OCI-LY3 (cell line): ENCODE measurements at regions not wholly inside any gene's neighbourhood (a gene's known extent, or its start where the extent isn't known, plus 50 kb on each side); places are given as distances from the start of the nearest gene placed in this dataset.

Source experiments
- EZH2phosphoT487 ChIP-seq: fragments of 200-600 bp; shearing (Covaris generic); IDR thresholded peaks from 2 replicates; pipeline ENCODE4 v1.6.1; 2018; ENCODE audit warnings: antibody characterized with exemption, mixed run types, low read depth
- TF ChIP-seq, protein P1 (sequence below): fragments of 200-600, 300-600 bp; sonication (generic); IDR thresholded peaks from 2 replicates; pipeline ENCODE4 v1.5.1; 2014; ENCODE audit warnings: antibody characterized with exemption, low read length, low read depth

DNA sequence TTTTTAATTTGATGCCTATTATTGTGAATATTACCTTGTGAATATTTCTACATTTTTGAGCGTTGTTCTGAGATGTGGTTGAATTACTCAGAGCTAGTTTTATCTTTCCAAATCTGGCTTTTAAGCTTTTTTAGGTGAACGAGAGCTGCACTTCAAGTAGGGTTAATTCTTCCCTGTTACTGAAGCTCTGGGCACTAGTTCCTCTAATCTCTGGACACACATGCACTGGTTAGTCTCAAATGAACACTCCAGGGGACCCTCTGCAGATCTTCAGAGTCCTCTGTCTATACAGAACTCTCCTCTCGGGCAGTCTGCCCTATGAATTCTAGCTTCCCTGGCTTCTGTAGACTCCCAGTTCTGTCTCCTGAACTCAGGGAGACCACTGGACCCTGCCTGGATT is 237.5 kb upstream of the TBC1D5 start:
- TF ChIP-seq, protein P1, sequence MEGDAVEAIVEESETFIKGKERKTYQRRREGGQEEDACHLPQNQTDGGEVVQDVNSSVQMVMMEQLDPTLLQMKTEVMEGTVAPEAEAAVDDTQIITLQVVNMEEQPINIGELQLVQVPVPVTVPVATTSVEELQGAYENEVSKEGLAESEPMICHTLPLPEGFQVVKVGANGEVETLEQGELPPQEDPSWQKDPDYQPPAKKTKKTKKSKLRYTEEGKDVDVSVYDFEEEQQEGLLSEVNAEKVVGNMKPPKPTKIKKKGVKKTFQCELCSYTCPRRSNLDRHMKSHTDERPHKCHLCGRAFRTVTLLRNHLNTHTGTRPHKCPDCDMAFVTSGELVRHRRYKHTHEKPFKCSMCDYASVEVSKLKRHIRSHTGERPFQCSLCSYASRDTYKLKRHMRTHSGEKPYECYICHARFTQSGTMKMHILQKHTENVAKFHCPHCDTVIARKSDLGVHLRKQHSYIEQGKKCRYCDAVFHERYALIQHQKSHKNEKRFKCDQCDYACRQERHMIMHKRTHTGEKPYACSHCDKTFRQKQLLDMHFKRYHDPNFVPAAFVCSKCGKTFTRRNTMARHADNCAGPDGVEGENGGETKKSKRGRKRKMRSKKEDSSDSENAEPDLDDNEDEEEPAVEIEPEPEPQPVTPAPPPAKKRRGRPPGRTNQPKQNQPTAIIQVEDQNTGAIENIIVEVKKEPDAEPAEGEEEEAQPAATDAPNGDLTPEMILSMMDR: no peak
- no peak for TF ChIP-seq EZH2phosphoT487
